K562 (cell line): ENCODE measurements at regions not wholly inside any gene's neighbourhood (a gene's known extent, or its start where the extent isn't known, plus 50 kb on each side); places are given as distances from the start of the nearest gene placed in this dataset.

Experiments used
- CBFB ChIP-seq: sonication (generic); formaldehyde crosslinking; IDR thresholded peaks from 2 replicates; pipeline ENCODE4 v1.4.0; 2020; ENCODE audit warnings: mild to moderate bottlenecking, missing genetic modification reagents
- CTBP1 ChIP-seq: fragments of 450-650 bp; IDR thresholded peaks from 2 replicates; pipeline ENCODE4 v1.6.1; 2016; ENCODE audit warnings: borderline replicate concordance
- GABPA ChIP-seq: fragments of 200-800 bp; sonication (Bioruptor generic); conservative IDR thresholded peaks from 2 replicates; pipeline ENCODE4 v1.6.1; 2016; ENCODE audit warnings: low read depth, missing genetic modification characterization, missing compliant biosample characterization
- L3MBTL2 ChIP-seq: fragments of 450-650 bp; IDR thresholded peaks from 2 replicates; pipeline ENCODE4 v1.6.1; 2016; ENCODE audit warnings: mild to moderate bottlenecking, moderate library complexity
- MEF2D ChIP-seq: conservative IDR thresholded peaks from 2 replicates; pipeline ENCODE4 v1.6.1; 2016; ENCODE audit warnings: low read depth, missing genetic modification characterization, missing compliant biosample characterization
- MYC ChIP-seq, 2 experiments: fragments of 250-450 bp in 1 of 2; sonication (Bioruptor Pico) in 1 of 2; IDR thresholded peaks; 2 replicates each; pipeline versions ENCODE4 v1.5.1 to v1.6.1; 2012 to 2021; ENCODE audit warnings: low read depth in 2 of 2, borderline replicate concordance in 1 of 2, improper control_type of control experiment in 1 of 2, low read length in 1 of 2, mild to moderate bottlenecking in 1 of 2, moderate library complexity in 1 of 2
- SMARCA4 ChIP-seq: fragments of 450-650 bp; IDR thresholded peaks from 2 replicates; pipeline ENCODE4 v1.6.1; 2016
- TEAD2 ChIP-seq: fragments of 450-650 bp; IDR thresholded peaks from 2 replicates; pipeline ENCODE4 v1.6.1; 2016; ENCODE audit warnings: missing genetic modification characterization, control low read depth, missing compliant biosample characterization
- ZEB2 ChIP-seq: fragments of 450-650 bp; IDR thresholded peaks from 2 replicates; pipeline ENCODE4 v1.6.1; 2016
- ZNF311 ChIP-seq: fragments of 250-450 bp; sonication (Bioruptor Pico); IDR thresholded peaks from 2 replicates; pipeline ENCODE4 v1.4.0; 2020; ENCODE audit warnings: mild to moderate bottlenecking, moderate library complexity
- ZNF57 ChIP-seq: fragments of 450-650 bp; formaldehyde crosslinking; IDR thresholded peaks from 2 replicates; pipeline ENCODE4 v1.4.0; 2020; ENCODE audit warnings: mild to moderate bottlenecking, moderate library complexity
- ZSCAN32 ChIP-seq: fragments of 450-650 bp; formaldehyde crosslinking; IDR thresholded peaks from 2 replicates; pipeline ENCODE4 v1.4.0; 2020; ENCODE audit warnings: mild to moderate bottlenecking, moderate library complexity
- TF ChIP-seq, protein P1 (sequence below), 2 experiments: fragments of 450-650 bp in 1 of 2; sonication (generic) in 1 of 2; formaldehyde crosslinking in 1 of 2; IDR thresholded peaks; 2 replicates each; pipeline versions ENCODE4 v1.7.1 to v1.9.0; 2016 to 2022; ENCODE audit warnings: inconsistent platforms in 1 of 2, mild to moderate bottlenecking in 1 of 2, missing genetic modification reagents in 1 of 2
- TF ChIP-seq, protein P2 (sequence below): fragments of 250-450 bp; sonication (Bioruptor Pico); IDR thresholded peaks from 2 replicates; pipeline ENCODE4 v1.8.0; 2022; ENCODE audit warnings: inconsistent platforms
- TF ChIP-seq, protein P3 (sequence below): sonication (generic); formaldehyde crosslinking; IDR thresholded peaks from 2 replicates; pipeline ENCODE4 v1.8.0; 2022; ENCODE audit warnings: missing genetic modification reagents, mild to moderate bottlenecking, moderate library complexity, borderline replicate concordance

DNA sequence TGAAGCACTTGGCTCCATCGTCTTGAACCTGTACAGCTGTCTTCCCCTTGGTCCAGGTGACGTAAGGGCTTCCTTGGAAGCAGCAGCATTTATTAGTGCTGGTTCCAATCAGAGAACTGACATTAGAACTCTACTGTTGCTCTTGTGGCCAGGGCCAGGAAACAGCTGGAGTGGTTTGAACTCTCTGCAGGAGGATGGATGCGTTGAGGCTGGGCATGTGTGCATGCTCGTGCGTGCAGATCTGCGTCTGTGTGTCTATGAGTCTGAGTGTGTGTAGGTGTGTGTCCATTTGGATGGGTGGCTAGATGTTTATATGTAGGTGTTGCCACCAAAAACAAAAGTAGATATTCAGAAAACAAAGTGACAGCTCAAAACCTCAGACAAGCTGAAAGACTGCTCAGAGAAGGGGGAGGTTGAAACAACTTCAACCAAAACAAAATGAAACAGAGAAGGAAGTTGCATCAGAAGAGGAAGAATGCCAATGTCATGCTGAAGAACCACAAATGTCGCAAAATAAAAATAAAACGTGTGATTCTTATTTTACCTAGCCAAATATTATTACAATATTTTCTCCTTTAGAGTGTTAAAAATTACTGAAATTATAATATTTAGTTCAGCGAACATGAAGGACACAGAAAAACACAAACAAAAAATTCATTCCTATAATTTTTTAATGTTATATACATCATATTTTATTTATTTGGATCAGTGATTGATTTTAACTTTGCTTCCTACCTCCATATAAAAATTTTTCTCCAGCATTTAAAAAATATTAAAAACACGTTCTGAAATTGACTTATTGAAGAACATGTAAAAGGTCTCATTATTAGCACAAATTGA is 96.1 kb upstream of the MKLN1 start (continued):
- TF ChIP-seq, protein P1, sequence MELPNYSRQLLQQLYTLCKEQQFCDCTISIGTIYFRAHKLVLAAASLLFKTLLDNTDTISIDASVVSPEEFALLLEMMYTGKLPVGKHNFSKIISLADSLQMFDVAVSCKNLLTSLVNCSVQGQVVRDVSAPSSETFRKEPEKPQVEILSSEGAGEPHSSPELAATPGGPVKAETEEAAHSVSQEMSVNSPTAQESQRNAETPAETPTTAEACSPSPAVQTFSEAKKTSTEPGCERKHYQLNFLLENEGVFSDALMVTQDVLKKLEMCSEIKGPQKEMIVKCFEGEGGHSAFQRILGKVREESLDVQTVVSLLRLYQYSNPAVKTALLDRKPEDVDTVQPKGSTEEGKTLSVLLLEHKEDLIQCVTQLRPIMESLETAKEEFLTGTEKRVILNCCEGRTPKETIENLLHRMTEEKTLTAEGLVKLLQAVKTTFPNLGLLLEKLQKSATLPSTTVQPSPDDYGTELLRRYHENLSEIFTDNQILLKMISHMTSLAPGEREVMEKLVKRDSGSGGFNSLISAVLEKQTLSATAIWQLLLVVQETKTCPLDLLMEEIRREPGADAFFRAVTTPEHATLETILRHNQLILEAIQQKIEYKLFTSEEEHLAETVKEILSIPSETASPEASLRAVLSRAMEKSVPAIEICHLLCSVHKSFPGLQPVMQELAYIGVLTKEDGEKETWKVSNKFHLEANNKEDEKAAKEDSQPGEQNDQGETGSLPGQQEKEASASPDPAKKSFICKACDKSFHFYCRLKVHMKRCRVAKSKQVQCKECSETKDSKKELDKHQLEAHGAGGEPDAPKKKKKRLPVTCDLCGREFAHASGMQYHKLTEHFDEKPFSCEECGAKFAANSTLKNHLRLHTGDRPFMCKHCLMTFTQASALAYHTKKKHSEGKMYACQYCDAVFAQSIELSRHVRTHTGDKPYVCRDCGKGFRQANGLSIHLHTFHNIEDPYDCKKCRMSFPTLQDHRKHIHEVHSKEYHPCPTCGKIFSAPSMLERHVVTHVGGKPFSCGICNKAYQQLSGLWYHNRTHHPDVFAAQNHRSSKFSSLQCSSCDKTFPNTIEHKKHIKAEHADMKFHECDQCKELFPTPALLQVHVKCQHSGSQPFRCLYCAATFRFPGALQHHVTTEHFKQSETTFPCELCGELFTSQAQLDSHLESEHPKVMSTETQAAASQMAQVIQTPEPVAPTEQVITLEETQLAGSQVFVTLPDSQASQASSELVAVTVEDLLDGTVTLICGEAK (IDR thresholded peaks at IDR 0.05): peak; percentile 53; the same call in 1 of the 2 replicates
- TF ChIP-seq, protein P1 (CRISPR knock-in tag; IDR thresholded peaks at IDR 0.05): no peak
- TF ChIP-seq CBFB (peak; percentile 70; the same call in 1 of the 2 replicates), L3MBTL2 (peak; percentile 71), ZNF311 (peak; percentile 22; the same call in 1 of the 2 replicates), SMARCA4 (peak; percentile 45; the same call in 1 of the 2 replicates), ZEB2 (peak; percentile 20; the same call in 1 of the 2 replicates), ZNF57 (no peak), CTBP1 (peak; percentile 45; the same call in 1 of the 2 replicates), GABPA (tag) (peak; percentile 77), ZSCAN32 (CRISPR knock-in tag) (peak; percentile 37; the same call in 1 of the 2 replicates), MEF2D (tag) (0 out of 2 replicates have a peak, but pooled peaks have one; percentile 35), TEAD2 (tag) (no peak), MYC (IDR thresholded peaks at IDR 0.05; ENCODE audit: low read depth, low read length) (peak; percentile 50; the same call in 1 of the 2 replicates), MYC (CRISPR knock-in tag; IDR thresholded peaks at IDR 0.05; ENCODE audit: borderline replicate concordance, low read depth) (no peak)
- TF ChIP-seq, protein P2, sequence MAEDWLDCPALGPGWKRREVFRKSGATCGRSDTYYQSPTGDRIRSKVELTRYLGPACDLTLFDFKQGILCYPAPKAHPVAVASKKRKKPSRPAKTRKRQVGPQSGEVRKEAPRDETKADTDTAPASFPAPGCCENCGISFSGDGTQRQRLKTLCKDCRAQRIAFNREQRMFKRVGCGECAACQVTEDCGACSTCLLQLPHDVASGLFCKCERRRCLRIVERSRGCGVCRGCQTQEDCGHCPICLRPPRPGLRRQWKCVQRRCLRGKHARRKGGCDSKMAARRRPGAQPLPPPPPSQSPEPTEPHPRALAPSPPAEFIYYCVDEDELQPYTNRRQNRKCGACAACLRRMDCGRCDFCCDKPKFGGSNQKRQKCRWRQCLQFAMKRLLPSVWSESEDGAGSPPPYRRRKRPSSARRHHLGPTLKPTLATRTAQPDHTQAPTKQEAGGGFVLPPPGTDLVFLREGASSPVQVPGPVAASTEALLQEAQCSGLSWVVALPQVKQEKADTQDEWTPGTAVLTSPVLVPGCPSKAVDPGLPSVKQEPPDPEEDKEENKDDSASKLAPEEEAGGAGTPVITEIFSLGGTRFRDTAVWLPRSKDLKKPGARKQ: peak; percentile 33; the same call in 1 of the 2 replicates
- TF ChIP-seq, protein P3, sequence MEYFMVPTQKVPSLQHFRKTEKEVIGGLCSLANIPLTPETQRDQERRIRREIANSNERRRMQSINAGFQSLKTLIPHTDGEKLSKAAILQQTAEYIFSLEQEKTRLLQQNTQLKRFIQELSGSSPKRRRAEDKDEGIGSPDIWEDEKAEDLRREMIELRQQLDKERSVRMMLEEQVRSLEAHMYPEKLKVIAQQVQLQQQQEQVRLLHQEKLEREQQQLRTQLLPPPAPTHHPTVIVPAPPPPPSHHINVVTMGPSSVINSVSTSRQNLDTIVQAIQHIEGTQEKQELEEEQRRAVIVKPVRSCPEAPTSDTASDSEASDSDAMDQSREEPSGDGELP (CRISPR knock-in tag): peak; percentile 79; the same call in 1 of the 2 replicates
- TF ChIP-seq, all 486 proteins: peak for 61
